HepG2 (cell line): ENCODE measurements at regions not wholly inside any gene's neighbourhood (a gene's known extent, or its start where the extent isn't known, plus 50 kb on each side); places are given as distances from the start of the nearest gene placed in this dataset.

Experiments used
- ATAC-seq: fragments of 200-7000 bp; cut with Tn5 transposase; 3 replicates; pipeline ENCODE4 v1.9.1; 2020; ENCODE audit warnings: mild to moderate bottlenecking, moderate library complexity
- BruUV-seq: library from RNA; stranded (reverse); fragments of 400-500 nt; replicated peaks from 2 replicates; lab custom pipeline; 2021; lab: Mats Ljungman, UMichigan
- CTCF ChIA-PET: fragments of 300-600 bp; formaldehyde crosslinking; extraction: SDS; loops from one replicate; lab custom pipeline; 2021; ENCODE audit warnings: low total read pairs, inconsistent platforms, low intra/inter-chr PET ratio; lab: Yijun Ruan, JAX
- POLR2A ChIA-PET: fragments of 350-600 bp; sonication (Branson Sonifier 250); formaldehyde crosslinking; loops from one replicate; lab custom pipeline; 2020; ENCODE audit warnings: antibody characterized with exemption, inconsistent platforms; lab: Yijun Ruan, JAX
- DNase-seq: peaks from one replicate; pipeline ENCODE4 v3.0.0-alpha.2; 2015; ENCODE audit warnings: low spot score
- FAIRE-seq: peaks from 3 replicates; lab custom pipeline; 2011; peaks lifted over from hg19 to GRCh38; lab: Jason Lieb, UNC
- H2AFZ ChIP-seq: one replicate; pipeline ENCODE4 v1.6.1; 2011; ENCODE audit warnings: low read length, inconsistent platforms
- H3K27ac ChIP-seq: fragments of 300-600 bp; 3 replicates; pipeline ENCODE4 v1.8.0; 2011; ENCODE audit warnings: mixed run types, mild to moderate bottlenecking, mixed read lengths, low read length, inconsistent platforms; ENCODE audit not compliant: insufficient read depth; ENCODE audit errors: extremely low read length
- H3K27me3 ChIP-seq, 2 experiments: fragments of 200-600 bp in 1 of 2; 2 replicates in 1 of 2; 3 replicates in 1 of 2; pipeline versions ENCODE4 v1.6.0 to v1.8.0; 2011; ENCODE audit warnings: low read length in 2 of 2, mild to moderate bottlenecking in 2 of 2, moderate library complexity in 2 of 2, inconsistent platforms in 1 of 2; ENCODE audit not compliant: insufficient read depth in 2 of 2, control insufficient read depth in 1 of 2
- H3K36me3 ChIP-seq, 2 experiments: fragments of 200-600 bp in 1 of 2; replicated peaks in 1 of 2; 2 replicates in 1 of 2; 3 replicates in 1 of 2; pipeline versions ENCODE4 v1.5.1 to v1.8.0; 2011; ENCODE audit warnings: low read length in 2 of 2, inconsistent platforms in 1 of 2; ENCODE audit not compliant: insufficient read depth in 2 of 2, control insufficient read depth in 1 of 2
- H3K4me1 ChIP-seq: 2 replicates; pipeline ENCODE4 v1.5.1; 2012; ENCODE audit warnings: low read length, inconsistent platforms; ENCODE audit not compliant: insufficient read depth
- H3K4me2 ChIP-seq: 2 replicates; pipeline ENCODE4 v1.6.0; 2011; ENCODE audit warnings: low read depth, low read length, inconsistent platforms
- H3K4me3 ChIP-seq, 3 experiments: fragments of 200-600 bp in 1 of 3; sonication (generic), shearing (Covaris generic) in 1 of 3; replicated peaks in 1 of 3; 2 replicates each; pipeline ENCODE4 v1.5.1; 2011 to 2016; ENCODE audit warnings: low read length in 3 of 3, inconsistent platforms in 2 of 3, low read depth in 2 of 3, mild to moderate bottlenecking in 2 of 3, control low read depth in 1 of 3, mixed read lengths in 1 of 3; ENCODE audit not compliant: insufficient read depth in 1 of 3
- H3K79me2 ChIP-seq: one replicate; pipeline ENCODE4 v1.6.1; 2011; ENCODE audit warnings: low read length, inconsistent platforms; ENCODE audit not compliant: insufficient read depth
- H3K9ac ChIP-seq: 2 replicates; pipeline ENCODE4 v1.6.0; 2011; ENCODE audit warnings: mild to moderate bottlenecking, low read depth, low read length, inconsistent platforms; ENCODE audit not compliant: insufficient read depth
- H3K9me3 ChIP-seq: 2 replicates; pipeline ENCODE4 v1.5.1; 2012; ENCODE audit warnings: mild to moderate bottlenecking, low read length
- H4K20me1 ChIP-seq: 2 replicates; pipeline ENCODE4 v1.6.0; 2011; ENCODE audit warnings: inconsistent platforms, mild to moderate bottlenecking, low read length, moderate library complexity; ENCODE audit not compliant: insufficient read depth
- ERF ChIP-seq: IDR thresholded peaks from 2 replicates; pipeline ENCODE4 v1.6.1; 2018; ENCODE audit warnings: missing biosample characterization, missing genetic modification reagents
- HMGA1 ChIP-seq: sonication (generic); formaldehyde crosslinking; conservative IDR thresholded peaks from 2 replicates; pipeline ENCODE4 v1.4.0; 2020; ENCODE audit warnings: missing genetic modification reagents
- IKZF1 ChIP-seq: fragments of 450-650 bp; IDR thresholded peaks from 2 replicates; pipeline ENCODE4 v1.7.1; 2016
- MEIS2 ChIP-seq: sonication (generic); formaldehyde crosslinking; IDR thresholded peaks from 2 replicates; pipeline ENCODE4 v1.9.0; 2021; ENCODE audit warnings: mild to moderate bottlenecking, missing genetic modification reagents
- PHF21A ChIP-seq: sonication (generic); formaldehyde crosslinking; IDR thresholded peaks from 2 replicates; pipeline ENCODE4 v1.5.0; 2020; ENCODE audit warnings: mild to moderate bottlenecking, missing genetic modification reagents
- PPARG ChIP-seq: conservative IDR thresholded peaks from 2 replicates; pipeline ENCODE4 v1.6.1; 2016; ENCODE audit warnings: missing biosample characterization, missing genetic modification reagents
- RBM39 ChIP-seq: fragments of 200-400 bp; formaldehyde crosslinking; IDR thresholded peaks from one replicate; pipeline ENCODE4 v1.6.1; 2018; ENCODE audit warnings: antibody characterized with exemption, mild to moderate bottlenecking, low read depth, low read length; ENCODE audit not compliant: poor library complexity, severe bottlenecking
- SAP130 ChIP-seq: IDR thresholded peaks from 2 replicates; pipeline ENCODE4 v1.6.1; 2016; ENCODE audit warnings: low read depth
- SNRNP70 ChIP-seq: fragments of 200-400 bp; formaldehyde crosslinking; IDR thresholded peaks from 2 replicates; pipeline ENCODE4 v1.6.1; 2017; ENCODE audit warnings: mild to moderate bottlenecking, low read depth, low read length, moderate library complexity
- STAT5B ChIP-seq: sonication (generic); formaldehyde crosslinking; IDR thresholded peaks from 2 replicates; pipeline ENCODE4 v1.4.0; 2020; ENCODE audit warnings: missing genetic modification reagents
- ZNF773 ChIP-seq: sonication (generic); formaldehyde crosslinking; IDR thresholded peaks from 2 replicates; pipeline ENCODE4 v1.4.0; 2020; ENCODE audit warnings: missing genetic modification reagents, borderline replicate concordance
- ZSCAN29 ChIP-seq: sonication (generic); formaldehyde crosslinking; conservative IDR thresholded peaks from 2 replicates; pipeline ENCODE4 v1.4.0; 2020; ENCODE audit warnings: mild to moderate bottlenecking, missing genetic modification reagents
- WGBS: methylation state at CpG from one replicate; pipeline ENCODE4 v1.1.6; 2017; ENCODE audit warnings: low lambda C conversion rate; 5-methylcytosine and 5-hydroxymethylcytosine counted together
- in situ Hi-C: cut with HindIII; loops from 2 replicates; pipeline ENCODE4 v1.10.0; 2017; ENCODE audit warnings: low pct_unique_long_range_greater_than_20kb; ENCODE audit not compliant: extremely low pct_ligation_motif_present
- intact Hi-C: fragments of 100-400 bp; cut with micrococcal nuclease; formaldehyde crosslinking; loops from one replicate; pipeline ENCODE4 v1.10.0; 2022; ENCODE audit not compliant: unreplicated experiment
- TF ChIP-seq, protein P1 (sequence below): sonication (generic); formaldehyde crosslinking; IDR thresholded peaks from 2 replicates; pipeline ENCODE4 v1.8.0; 2022; ENCODE audit warnings: mild to moderate bottlenecking, missing genetic modification reagents, borderline replicate concordance
- TF ChIP-seq, protein P2 (sequence below): sonication (generic); formaldehyde crosslinking; conservative IDR thresholded peaks from 2 replicates; pipeline ENCODE4 v1.8.0; 2022; ENCODE audit warnings: low read depth, missing genetic modification reagents
- TF ChIP-seq, protein P3 (sequence below): sonication (generic); formaldehyde crosslinking; IDR thresholded peaks from 2 replicates; pipeline ENCODE4 v1.4.0; 2020; ENCODE audit warnings: missing genetic modification reagents
- TF ChIP-seq, protein P4 (sequence below): sonication (generic); formaldehyde crosslinking; conservative IDR thresholded peaks from 2 replicates; pipeline ENCODE4 v1.4.0; 2020; ENCODE audit warnings: missing genetic modification reagents
- TF ChIP-seq, protein P5 (sequence below): sonication (generic); formaldehyde crosslinking; IDR thresholded peaks from 2 replicates; pipeline ENCODE4 v1.8.1; 2023; ENCODE audit warnings: mild to moderate bottlenecking, missing genetic modification reagents

DNA sequence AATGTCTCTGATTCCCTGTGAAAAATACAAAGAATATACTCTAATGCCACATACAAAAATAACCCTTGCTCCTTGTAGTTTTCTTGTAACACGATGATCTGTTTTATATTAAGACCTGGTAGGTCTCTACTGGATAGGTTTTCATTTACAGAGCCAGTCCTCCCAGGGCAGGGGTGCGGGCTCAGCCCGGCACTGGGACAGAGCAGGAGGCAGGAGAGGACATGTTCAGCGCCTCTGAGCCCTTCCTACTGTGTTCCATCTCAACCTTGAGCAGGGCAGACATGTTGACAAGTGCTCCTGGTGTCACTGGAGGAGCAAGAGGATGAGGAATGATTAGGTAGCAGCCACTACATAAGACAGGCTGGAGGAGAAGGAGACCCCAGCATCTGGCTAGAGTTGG is 335.5 kb downstream of the INSIG2 start:
- Histone ChIP-seq H2AFZ (no peak overlapping the region), H3K9me3 (no peaks in the 10 kb centered on the region), H3K4me2 (no peak overlapping the region), H4K20me1 (no peaks in the 10 kb centered on the region), H3K4me3 (no peak overlapping the region), H3K79me2 (no peaks in the 10 kb centered on the region), H3K9ac (no peak overlapping the region), H3K27ac (no peak overlapping the region), H3K4me1 (no peaks in the 10 kb centered on the region), H3K36me3 (no peaks in the 10 kb centered on the region), H3K27me3 (no peaks in the 10 kb centered on the region)
- POLR2A ChIA-PET = no interaction called here
- no TSS peak for BruUV-seq
- intact Hi-C loops = no loop called here
- DNase-seq (no peak), ATAC-seq (no peak), FAIRE-seq (no peak)
- CTCF ChIA-PET = no interaction called here
- WGBS = 35% methylated on average over 4 of the region's 4 CpGs
- in situ Hi-C loops = no loop called here
- TF ChIP-seq ERF (CRISPR knock-in tag) (no peak), STAT5B (no peak), ZNF773 (CRISPR knock-in tag) (no peak), PHF21A (CRISPR knock-in tag) (no peak), HMGA1 (no peak), ZSCAN29 (CRISPR knock-in tag) (no peak), IKZF1 (no peak), PPARG (no peak), MEIS2 (CRISPR knock-in tag) (no peak), RBM39 (no peak), SNRNP70 (no peak), SAP130 (CRISPR knock-in tag) (no peak)
- TF ChIP-seq, protein P1, sequence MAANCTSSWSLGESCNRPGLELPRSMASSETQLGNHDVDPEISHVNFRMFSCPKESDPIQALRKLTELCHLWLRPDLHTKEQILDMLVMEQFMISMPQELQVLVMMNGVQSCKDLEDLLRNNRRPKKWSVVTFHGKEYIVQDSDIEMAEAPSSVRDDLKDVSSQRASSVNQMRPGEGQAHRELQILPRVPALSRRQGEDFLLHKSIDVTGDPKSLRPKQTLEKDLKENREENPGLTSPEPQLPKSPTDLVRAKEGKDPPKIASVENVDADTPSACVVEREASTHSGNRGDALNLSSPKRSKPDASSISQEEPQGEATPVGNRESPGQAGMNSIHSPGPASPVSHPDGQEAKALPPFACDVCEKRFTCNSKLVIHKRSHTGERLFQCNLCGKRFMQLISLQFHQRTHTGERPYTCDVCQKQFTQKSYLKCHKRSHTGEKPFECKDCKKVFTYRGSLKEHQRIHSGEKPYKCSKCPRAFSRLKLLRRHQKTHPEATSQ (CRISPR knock-in tag) = no peak
- TF ChIP-seq, protein P2, sequence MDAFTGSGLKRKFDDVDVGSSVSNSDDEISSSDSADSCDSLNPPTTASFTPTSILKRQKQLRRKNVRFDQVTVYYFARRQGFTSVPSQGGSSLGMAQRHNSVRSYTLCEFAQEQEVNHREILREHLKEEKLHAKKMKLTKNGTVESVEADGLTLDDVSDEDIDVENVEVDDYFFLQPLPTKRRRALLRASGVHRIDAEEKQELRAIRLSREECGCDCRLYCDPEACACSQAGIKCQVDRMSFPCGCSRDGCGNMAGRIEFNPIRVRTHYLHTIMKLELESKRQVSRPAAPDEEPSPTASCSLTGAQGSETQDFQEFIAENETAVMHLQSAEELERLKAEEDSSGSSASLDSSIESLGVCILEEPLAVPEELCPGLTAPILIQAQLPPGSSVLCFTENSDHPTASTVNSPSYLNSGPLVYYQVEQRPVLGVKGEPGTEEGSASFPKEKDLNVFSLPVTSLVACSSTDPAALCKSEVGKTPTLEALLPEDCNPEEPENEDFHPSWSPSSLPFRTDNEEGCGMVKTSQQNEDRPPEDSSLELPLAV (CRISPR knock-in tag) = no peak
- TF ChIP-seq, protein P3, sequence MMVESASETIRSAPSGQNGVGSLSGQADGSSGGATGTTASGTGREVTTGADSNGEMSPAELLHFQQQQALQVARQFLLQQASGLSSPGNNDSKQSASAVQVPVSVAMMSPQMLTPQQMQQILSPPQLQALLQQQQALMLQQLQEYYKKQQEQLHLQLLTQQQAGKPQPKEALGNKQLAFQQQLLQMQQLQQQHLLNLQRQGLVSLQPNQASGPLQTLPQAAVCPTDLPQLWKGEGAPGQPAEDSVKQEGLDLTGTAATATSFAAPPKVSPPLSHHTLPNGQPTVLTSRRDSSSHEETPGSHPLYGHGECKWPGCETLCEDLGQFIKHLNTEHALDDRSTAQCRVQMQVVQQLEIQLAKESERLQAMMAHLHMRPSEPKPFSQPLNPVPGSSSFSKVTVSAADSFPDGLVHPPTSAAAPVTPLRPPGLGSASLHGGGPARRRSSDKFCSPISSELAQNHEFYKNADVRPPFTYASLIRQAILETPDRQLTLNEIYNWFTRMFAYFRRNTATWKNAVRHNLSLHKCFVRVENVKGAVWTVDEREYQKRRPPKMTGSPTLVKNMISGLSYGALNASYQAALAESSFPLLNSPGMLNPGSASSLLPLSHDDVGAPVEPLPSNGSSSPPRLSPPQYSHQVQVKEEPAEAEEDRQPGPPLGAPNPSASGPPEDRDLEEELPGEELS (CRISPR knock-in tag) = no peak
- TF ChIP-seq, protein P4, sequence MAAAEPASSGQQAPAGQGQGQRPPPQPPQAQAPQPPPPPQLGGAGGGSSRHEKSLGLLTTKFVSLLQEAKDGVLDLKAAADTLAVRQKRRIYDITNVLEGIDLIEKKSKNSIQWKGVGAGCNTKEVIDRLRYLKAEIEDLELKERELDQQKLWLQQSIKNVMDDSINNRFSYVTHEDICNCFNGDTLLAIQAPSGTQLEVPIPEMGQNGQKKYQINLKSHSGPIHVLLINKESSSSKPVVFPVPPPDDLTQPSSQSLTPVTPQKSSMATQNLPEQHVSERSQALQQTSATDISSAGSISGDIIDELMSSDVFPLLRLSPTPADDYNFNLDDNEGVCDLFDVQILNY (CRISPR knock-in tag) = no peak
- TF ChIP-seq, protein P5, sequence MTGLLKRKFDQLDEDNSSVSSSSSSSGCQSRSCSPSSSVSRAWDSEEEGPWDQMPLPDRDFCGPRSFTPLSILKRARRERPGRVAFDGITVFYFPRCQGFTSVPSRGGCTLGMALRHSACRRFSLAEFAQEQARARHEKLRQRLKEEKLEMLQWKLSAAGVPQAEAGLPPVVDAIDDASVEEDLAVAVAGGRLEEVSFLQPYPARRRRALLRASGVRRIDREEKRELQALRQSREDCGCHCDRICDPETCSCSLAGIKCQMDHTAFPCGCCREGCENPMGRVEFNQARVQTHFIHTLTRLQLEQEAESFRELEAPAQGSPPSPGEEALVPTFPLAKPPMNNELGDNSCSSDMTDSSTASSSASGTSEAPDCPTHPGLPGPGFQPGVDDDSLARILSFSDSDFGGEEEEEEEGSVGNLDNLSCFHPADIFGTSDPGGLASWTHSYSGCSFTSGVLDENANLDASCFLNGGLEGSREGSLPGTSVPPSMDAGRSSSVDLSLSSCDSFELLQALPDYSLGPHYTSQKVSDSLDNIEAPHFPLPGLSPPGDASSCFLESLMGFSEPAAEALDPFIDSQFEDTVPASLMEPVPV (CRISPR knock-in tag) = no peak
